GM23338 (cell line): ENCODE measurements at regions not wholly inside any gene's neighbourhood (a gene's known extent, or its start where the extent isn't known, plus 50 kb on each side); places are given as distances from the start of the nearest gene placed in this dataset.

Experiments
- ATAC-seq: fragments of 200-7000 bp; cut with Tn5 transposase; 3 replicates; pipeline ENCODE4 v1.9.1; 2020
- DNase-seq: peaks from one replicate; pipeline ENCODE4 v3.0.0-alpha.2; 2015; ENCODE audit warnings: low spot score
- H2AFZ ChIP-seq: fragments of 200-600 bp; sonication (generic); 2 replicates; pipeline ENCODE4 v1.8.0; 2016; ENCODE audit warnings: antibody characterized with exemption, mild to moderate bottlenecking, moderate library complexity
- H3F3A ChIP-seq: fragments of 200-600 bp; sonication (generic); replicated peaks from 2 replicates; pipeline ENCODE4 v1.8.0; 2017; ENCODE audit warnings: antibody characterized with exemption, mixed run types, low read depth
- H3K27ac ChIP-seq: fragments of 200-600 bp; sonication (generic); 2 replicates; pipeline ENCODE4 v1.6.1; 2016; ENCODE audit warnings: low read depth
- H3K27me3 ChIP-seq: fragments of 200-600 bp; sonication (generic); 2 replicates; pipeline ENCODE4 v1.8.0; 2016; ENCODE audit warnings: mild to moderate bottlenecking, mixed run types, moderate library complexity; ENCODE audit not compliant: insufficient read depth
- H3K36me3 ChIP-seq: fragments of 200-600 bp; sonication (generic); 2 replicates; pipeline ENCODE4 v1.8.0; 2016; ENCODE audit warnings: mild to moderate bottlenecking; ENCODE audit not compliant: insufficient read depth
- H3K4me1 ChIP-seq: fragments of 200-600 bp; sonication (generic); 2 replicates; pipeline ENCODE4 v1.8.0; 2016; ENCODE audit warnings: mild to moderate bottlenecking, moderate library complexity; ENCODE audit not compliant: insufficient read depth
- H3K4me2 ChIP-seq: fragments of 200-600 bp; sonication (generic); 2 replicates; pipeline ENCODE4 v1.7.1; 2017; ENCODE audit warnings: mixed run types
- H3K4me3 ChIP-seq: fragments of 200-600 bp; sonication (generic); 2 replicates; pipeline ENCODE4 v1.6.1; 2016; ENCODE audit warnings: mixed run types
- H3K79me2 ChIP-seq: fragments of 200-600 bp; sonication (generic); replicated peaks from 2 replicates; pipeline ENCODE4 v1.8.0; 2017; ENCODE audit warnings: mild to moderate bottlenecking; ENCODE audit not compliant: insufficient read depth
- H3K9me2 ChIP-seq: fragments of 200-600 bp; sonication (generic); 2 replicates; pipeline ENCODE4 v1.8.0; 2017; ENCODE audit not compliant: insufficient read depth
- H4K20me1 ChIP-seq: fragments of 200-600 bp; sonication (generic); replicated peaks from 2 replicates; pipeline ENCODE4 v1.8.0; 2017; ENCODE audit warnings: mild to moderate bottlenecking; ENCODE audit not compliant: insufficient read depth
- H3K27ac Mint-ChIP-seq: 2 replicates; pipeline ENCODE4 v1.8.0; 2020; ENCODE audit warnings: inconsistent platforms, mild to moderate bottlenecking, moderate library complexity, mixed read lengths
- H3K27me3 Mint-ChIP-seq: 3 replicates; pipeline ENCODE4 v1.8.0; 2022; ENCODE audit warnings: low read depth, mild to moderate bottlenecking, moderate library complexity, mixed read lengths, inconsistent platforms; ENCODE audit not compliant: insufficient read depth, poor library complexity
- H3K36me3 Mint-ChIP-seq: 3 replicates; pipeline ENCODE4 v1.8.0; 2021; ENCODE audit warnings: low read depth, mild to moderate bottlenecking, inconsistent platforms, moderate library complexity, mixed read lengths
- H3K4me1 Mint-ChIP-seq: 3 replicates; pipeline ENCODE4 v1.8.0; 2020; ENCODE audit warnings: mild to moderate bottlenecking, inconsistent platforms, mixed read lengths
- H3K4me3 Mint-ChIP-seq: 3 replicates; pipeline ENCODE4 v1.8.0; 2021; ENCODE audit warnings: moderate library complexity, mild to moderate bottlenecking, inconsistent platforms, mixed read lengths
- H3K9me3 Mint-ChIP-seq: 3 replicates; pipeline ENCODE4 v1.8.0; 2020; ENCODE audit warnings: moderate library complexity, mild to moderate bottlenecking, inconsistent platforms, mixed read lengths
- JUNB ChIP-seq: IDR thresholded peaks from one replicate; pipeline ENCODE4 v1.6.1; 2016; ENCODE audit warnings: antibody characterized with exemption; ENCODE audit not compliant: unreplicated experiment
- POLR2AphosphoS5 ChIP-seq: IDR thresholded peaks from 2 replicates; pipeline ENCODE4 v1.6.1; 2016; ENCODE audit warnings: antibody characterized with exemption, low read depth
- ZNF114 ChIP-seq: fragments of 250-450 bp; sonication (Bioruptor Pico); IDR thresholded peaks from 2 replicates; pipeline ENCODE4 v1.5.0; 2020; ENCODE audit warnings: mild to moderate bottlenecking, moderate library complexity
- ZNF331 ChIP-seq: fragments of 250-450 bp; sonication (Bioruptor Pico); IDR thresholded peaks from 2 replicates; pipeline ENCODE4 v1.5.0; 2020; ENCODE audit warnings: low read depth, mild to moderate bottlenecking, moderate library complexity
- TF ChIP-seq, protein P1 (sequence below): IDR thresholded peaks from one replicate; pipeline ENCODE4 v1.6.1; 2018; ENCODE audit warnings: antibody characterized with exemption; ENCODE audit not compliant: unreplicated experiment
- TF ChIP-seq, protein P2 (sequence below): IDR thresholded peaks from 2 replicates; pipeline ENCODE4 v1.6.1; 2016; ENCODE audit warnings: antibody characterized with exemption
- TF ChIP-seq, protein P3 (sequence below): fragments of 250-450 bp; sonication (Bioruptor Pico); IDR thresholded peaks from 2 replicates; pipeline ENCODE4 v1.5.0; 2020; ENCODE audit warnings: mild to moderate bottlenecking, moderate library complexity

DNA sequence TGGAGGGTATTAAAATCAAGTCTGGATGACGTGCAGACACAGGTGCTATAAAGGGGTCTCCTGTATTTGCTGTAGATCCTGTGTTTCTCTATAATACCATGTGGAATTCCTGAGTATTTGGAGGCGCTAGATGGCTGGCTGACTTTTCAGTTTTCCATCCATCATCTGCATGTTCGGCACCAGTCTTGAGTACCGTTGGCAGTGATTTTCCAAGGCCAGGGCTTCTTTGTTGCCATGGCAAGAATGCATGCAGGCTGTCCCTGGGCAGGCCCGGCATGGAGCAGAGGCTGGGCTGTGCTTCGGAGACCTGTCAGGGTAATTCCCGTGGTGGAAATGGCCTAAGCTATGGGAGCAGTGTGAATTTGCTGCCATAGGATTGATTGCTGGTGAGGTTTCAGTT lies 405.9 kb upstream of the HS6ST1 start:
- TF ChIP-seq JUNB = no peak
- TF ChIP-seq, protein P1, sequence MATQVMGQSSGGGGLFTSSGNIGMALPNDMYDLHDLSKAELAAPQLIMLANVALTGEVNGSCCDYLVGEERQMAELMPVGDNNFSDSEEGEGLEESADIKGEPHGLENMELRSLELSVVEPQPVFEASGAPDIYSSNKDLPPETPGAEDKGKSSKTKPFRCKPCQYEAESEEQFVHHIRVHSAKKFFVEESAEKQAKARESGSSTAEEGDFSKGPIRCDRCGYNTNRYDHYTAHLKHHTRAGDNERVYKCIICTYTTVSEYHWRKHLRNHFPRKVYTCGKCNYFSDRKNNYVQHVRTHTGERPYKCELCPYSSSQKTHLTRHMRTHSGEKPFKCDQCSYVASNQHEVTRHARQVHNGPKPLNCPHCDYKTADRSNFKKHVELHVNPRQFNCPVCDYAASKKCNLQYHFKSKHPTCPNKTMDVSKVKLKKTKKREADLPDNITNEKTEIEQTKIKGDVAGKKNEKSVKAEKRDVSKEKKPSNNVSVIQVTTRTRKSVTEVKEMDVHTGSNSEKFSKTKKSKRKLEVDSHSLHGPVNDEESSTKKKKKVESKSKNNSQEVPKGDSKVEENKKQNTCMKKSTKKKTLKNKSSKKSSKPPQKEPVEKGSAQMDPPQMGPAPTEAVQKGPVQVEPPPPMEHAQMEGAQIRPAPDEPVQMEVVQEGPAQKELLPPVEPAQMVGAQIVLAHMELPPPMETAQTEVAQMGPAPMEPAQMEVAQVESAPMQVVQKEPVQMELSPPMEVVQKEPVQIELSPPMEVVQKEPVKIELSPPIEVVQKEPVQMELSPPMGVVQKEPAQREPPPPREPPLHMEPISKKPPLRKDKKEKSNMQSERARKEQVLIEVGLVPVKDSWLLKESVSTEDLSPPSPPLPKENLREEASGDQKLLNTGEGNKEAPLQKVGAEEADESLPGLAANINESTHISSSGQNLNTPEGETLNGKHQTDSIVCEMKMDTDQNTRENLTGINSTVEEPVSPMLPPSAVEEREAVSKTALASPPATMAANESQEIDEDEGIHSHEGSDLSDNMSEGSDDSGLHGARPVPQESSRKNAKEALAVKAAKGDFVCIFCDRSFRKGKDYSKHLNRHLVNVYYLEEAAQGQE = no peak
- H3K4me1 Mint-ChIP-seq = peaks cover 3% of the 10 kb centered on the region; the same call in 2 of the 3 replicates
- no peaks in the 10 kb centered on the region for H3K79me2 ChIP-seq
- no peaks in the 10 kb centered on the region for H3K4me1 ChIP-seq
- no peaks in the 10 kb centered on the region for H3K27me3 Mint-ChIP-seq
- no peak for DNase-seq
- H3K9me2 ChIP-seq = no peaks in the 10 kb centered on the region
- no peak for ATAC-seq
- no peak overlapping the region for H3K27ac Mint-ChIP-seq
- H3K4me2 ChIP-seq = no peak overlapping the region
- H3K9me3 Mint-ChIP-seq = peaks cover 6% of the 10 kb centered on the region; the same call in 2 of the 3 replicates
- no peak overlapping the region for H3K4me3 ChIP-seq
- no peaks in the 10 kb centered on the region for H3F3A ChIP-seq
- H3K36me3 ChIP-seq = no peaks in the 10 kb centered on the region
- H3K27ac ChIP-seq = no peak overlapping the region
- H3K4me3 Mint-ChIP-seq = no peak overlapping the region
- H3K36me3 Mint-ChIP-seq = no peaks in the 10 kb centered on the region; the same call in 2 of the 3 replicates
- no peaks in the 10 kb centered on the region for H3K27me3 ChIP-seq
- no peak overlapping the region for H2AFZ ChIP-seq
- no peaks in the 10 kb centered on the region for H4K20me1 ChIP-seq

DNA sequence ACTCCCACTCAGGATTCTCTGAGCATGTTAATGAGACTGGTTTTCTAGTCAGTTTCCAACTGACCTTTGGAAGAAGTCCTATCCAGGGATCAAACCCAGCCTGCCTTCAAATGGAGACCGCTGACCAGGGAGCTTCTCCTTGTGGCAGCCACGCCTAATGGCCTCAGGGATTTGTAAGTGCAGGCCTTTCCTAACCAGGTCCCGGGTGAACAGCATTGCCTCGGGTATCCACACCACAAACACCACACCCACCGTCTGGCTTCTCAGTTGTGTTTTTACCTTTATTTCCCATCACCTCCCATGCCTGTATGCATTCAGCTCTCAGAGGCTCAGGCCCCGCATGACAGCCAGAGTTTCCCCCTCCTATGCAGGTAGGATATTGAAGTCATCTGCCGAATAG lies 406.3 kb upstream of the HS6ST1 start:
- Histone ChIP-seq H3K4me3 (no peak overlapping the region), H3K36me3 (no peaks in the 10 kb centered on the region), H3K9me2 (no peaks in the 10 kb centered on the region), H2AFZ (no peak overlapping the region), H4K20me1 (no peaks in the 10 kb centered on the region), H3K4me2 (no peak overlapping the region), H3K4me1 (no peaks in the 10 kb centered on the region), H3K79me2 (no peaks in the 10 kb centered on the region), H3F3A (no peaks in the 10 kb centered on the region), H3K27me3 (no peaks in the 10 kb centered on the region), H3K27ac (no peak overlapping the region)
- peaks cover 6% of the 10 kb centered on the region for H3K9me3 Mint-ChIP-seq
- H3K36me3 Mint-ChIP-seq = no peaks in the 10 kb centered on the region; the same call in 2 of the 3 replicates
- no peaks in the 10 kb centered on the region for H3K27me3 Mint-ChIP-seq
- H3K27ac Mint-ChIP-seq = no peak overlapping the region
- no peak for DNase-seq
- no peak overlapping the region for H3K4me3 Mint-ChIP-seq
- H3K4me1 Mint-ChIP-seq = peaks cover 3% of the 10 kb centered on the region; the same call in 2 of the 3 replicates
- ATAC-seq = no peak
- TF ChIP-seq ZNF331 (CRISPR knock-in tag) = no peak
- no peak for TF ChIP-seq POLR2AphosphoS5
- TF ChIP-seq, protein P1 = no peak
- TF ChIP-seq, protein P2, sequence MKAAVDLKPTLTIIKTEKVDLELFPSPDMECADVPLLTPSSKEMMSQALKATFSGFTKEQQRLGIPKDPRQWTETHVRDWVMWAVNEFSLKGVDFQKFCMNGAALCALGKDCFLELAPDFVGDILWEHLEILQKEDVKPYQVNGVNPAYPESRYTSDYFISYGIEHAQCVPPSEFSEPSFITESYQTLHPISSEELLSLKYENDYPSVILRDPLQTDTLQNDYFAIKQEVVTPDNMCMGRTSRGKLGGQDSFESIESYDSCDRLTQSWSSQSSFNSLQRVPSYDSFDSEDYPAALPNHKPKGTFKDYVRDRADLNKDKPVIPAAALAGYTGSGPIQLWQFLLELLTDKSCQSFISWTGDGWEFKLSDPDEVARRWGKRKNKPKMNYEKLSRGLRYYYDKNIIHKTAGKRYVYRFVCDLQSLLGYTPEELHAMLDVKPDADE = no peak
- TF ChIP-seq, protein P3, sequence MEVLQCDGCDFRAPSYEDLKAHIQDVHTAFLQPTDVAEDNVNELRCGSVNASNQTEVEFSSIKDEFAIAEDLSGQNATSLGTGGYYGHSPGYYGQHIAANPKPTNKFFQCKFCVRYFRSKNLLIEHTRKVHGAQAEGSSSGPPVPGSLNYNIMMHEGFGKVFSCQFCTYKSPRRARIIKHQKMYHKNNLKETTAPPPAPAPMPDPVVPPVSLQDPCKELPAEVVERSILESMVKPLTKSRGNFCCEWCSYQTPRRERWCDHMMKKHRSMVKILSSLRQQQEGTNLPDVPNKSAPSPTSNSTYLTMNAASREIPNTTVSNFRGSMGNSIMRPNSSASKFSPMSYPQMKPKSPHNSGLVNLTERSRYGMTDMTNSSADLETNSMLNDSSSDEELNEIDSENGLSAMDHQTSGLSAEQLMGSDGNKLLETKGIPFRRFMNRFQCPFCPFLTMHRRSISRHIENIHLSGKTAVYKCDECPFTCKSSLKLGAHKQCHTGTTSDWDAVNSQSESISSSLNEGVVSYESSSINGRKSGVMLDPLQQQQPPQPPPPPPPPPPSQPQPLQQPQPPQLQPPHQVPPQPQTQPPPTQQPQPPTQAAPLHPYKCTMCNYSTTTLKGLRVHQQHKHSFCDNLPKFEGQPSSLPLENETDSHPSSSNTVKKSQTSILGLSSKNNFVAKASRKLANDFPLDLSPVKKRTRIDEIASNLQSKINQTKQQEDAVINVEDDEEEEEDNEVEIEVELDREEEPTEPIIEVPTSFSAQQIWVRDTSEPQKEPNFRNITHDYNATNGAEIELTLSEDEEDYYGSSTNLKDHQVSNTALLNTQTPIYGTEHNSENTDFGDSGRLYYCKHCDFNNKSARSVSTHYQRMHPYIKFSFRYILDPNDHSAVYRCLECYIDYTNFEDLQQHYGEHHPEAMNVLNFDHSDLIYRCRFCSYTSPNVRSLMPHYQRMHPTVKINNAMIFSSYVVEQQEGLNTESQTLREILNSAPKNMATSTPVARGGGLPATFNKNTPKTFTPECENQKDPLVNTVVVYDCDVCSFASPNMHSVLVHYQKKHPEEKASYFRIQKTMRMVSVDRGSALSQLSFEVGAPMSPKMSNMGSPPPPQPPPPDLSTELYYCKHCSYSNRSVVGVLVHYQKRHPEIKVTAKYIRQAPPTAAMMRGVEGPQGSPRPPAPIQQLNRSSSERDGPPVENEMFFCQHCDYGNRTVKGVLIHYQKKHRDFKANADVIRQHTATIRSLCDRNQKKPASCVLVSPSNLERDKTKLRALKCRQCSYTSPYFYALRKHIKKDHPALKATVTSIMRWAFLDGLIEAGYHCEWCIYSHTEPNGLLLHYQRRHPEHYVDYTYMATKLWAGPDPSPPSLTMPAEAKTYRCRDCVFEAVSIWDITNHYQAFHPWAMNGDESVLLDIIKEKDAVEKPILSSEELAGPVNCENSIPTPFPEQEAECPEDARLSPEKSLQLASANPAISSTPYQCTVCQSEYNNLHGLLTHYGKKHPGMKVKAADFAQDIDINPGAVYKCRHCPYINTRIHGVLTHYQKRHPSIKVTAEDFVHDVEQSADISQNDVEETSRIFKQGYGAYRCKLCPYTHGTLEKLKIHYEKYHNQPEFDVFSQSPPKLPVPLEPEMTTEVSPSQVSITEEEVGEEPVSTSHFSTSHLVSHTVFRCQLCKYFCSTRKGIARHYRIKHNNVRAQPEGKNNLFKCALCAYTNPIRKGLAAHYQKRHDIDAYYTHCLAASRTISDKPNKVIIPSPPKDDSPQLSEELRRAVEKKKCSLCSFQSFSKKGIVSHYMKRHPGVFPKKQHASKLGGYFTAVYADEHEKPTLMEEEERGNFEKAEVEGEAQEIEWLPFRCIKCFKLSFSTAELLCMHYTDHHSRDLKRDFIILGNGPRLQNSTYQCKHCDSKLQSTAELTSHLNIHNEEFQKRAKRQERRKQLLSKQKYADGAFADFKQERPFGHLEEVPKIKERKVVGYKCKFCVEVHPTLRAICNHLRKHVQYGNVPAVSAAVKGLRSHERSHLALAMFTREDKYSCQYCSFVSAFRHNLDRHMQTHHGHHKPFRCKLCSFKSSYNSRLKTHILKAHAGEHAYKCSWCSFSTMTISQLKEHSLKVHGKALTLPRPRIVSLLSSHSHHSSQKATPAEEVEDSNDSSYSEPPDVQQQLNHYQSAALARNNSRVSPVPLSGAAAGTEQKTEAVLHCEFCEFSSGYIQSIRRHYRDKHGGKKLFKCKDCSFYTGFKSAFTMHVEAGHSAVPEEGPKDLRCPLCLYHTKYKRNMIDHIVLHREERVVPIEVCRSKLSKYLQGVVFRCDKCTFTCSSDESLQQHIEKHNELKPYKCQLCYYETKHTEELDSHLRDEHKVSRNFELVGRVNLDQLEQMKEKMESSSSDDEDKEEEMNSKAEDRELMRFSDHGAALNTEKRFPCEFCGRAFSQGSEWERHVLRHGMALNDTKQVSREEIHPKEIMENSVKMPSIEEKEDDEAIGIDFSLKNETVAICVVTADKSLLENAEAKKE = no peak
- TF ChIP-seq ZNF114 = no peak
